ENCODE measurements at regions not wholly inside any gene's neighbourhood (a gene's known extent, or its start where the extent isn't known, plus 50 kb on each side); places are given as distances from the start of the nearest gene placed in this dataset.

GRCh38 chr18:59810735-59811520, 88.9 kb upstream of the PMAIP1 start:
- no peak overlapping the region for H3K27ac ChIP-seq (ENCODE audit: low read depth, low read length)
- ATAC-seq = no peak
- H3K79me2 ChIP-seq (ENCODE audit: insufficient read depth, low read length) = no peaks in the 10 kb centered on the region
- H3K27me3 ChIP-seq (ENCODE audit: insufficient read depth, low read length) = no peaks in the 10 kb centered on the region
- TF ChIP-seq ZBTB33 (IDR thresholded peaks at IDR 0.05; ENCODE audit: extremely low read depth, insufficient replicate concordance, low read length) = no peak
- no peak for TF ChIP-seq RAD21 (IDR thresholded peaks at IDR 0.05; ENCODE audit: low read depth)
- TF ChIP-seq REST (IDR thresholded peaks at IDR 0.05; ENCODE audit: low read depth) = no peak
- no peak for TF ChIP-seq CBX3 (IDR thresholded peaks at IDR 0.05; ENCODE audit: low read depth)
- no peak for TF ChIP-seq SIN3A (IDR thresholded peaks at IDR 0.05; ENCODE audit: low read depth)
- no peak for TF ChIP-seq ELF1 (IDR thresholded peaks at IDR 0.05; ENCODE audit: borderline replicate concordance, low read depth)
- TF ChIP-seq EGR1 (IDR thresholded peaks at IDR 0.05; ENCODE audit: low read depth) = no peak
- TF ChIP-seq SP1 (IDR thresholded peaks at IDR 0.05; ENCODE audit: low read depth) = no peak
- no peak for TF ChIP-seq ATF3 (IDR thresholded peaks at IDR 0.05)
- TF ChIP-seq TCF7L2 (IDR thresholded peaks at IDR 0.05; ENCODE audit: borderline replicate concordance, extremely low read depth, insufficient read depth, insufficient read length) = no peak
- TF ChIP-seq POLR2AphosphoS5 (IDR thresholded peaks at IDR 0.05; ENCODE audit: low read depth, low read length) = no peak
- TF ChIP-seq JUND (IDR thresholded peaks at IDR 0.05) = no peak
- no peak for TF ChIP-seq ZFX (IDR thresholded peaks at IDR 0.05)
- no peak for TF ChIP-seq POLR2A (IDR thresholded peaks at IDR 0.05; ENCODE audit: borderline replicate concordance, extremely low read depth, insufficient read depth, insufficient read length)
- TF ChIP-seq EZH2 (IDR thresholded peaks at IDR 0.05) = no peak
- TF ChIP-seq CEBPB (IDR thresholded peaks at IDR 0.05; ENCODE audit: low read depth) = no peak
- no peak for TF ChIP-seq MAX (IDR thresholded peaks at IDR 0.05)
- no peak for TF ChIP-seq ZNF274 (IDR thresholded peaks at IDR 0.05; ENCODE audit: low read depth, low read length)
- TF ChIP-seq YY1 (IDR thresholded peaks at IDR 0.05; ENCODE audit: extremely low read depth, insufficient replicate concordance, low read depth, low read length) = no peak
- no peak for TF ChIP-seq SRF (IDR thresholded peaks at IDR 0.05; ENCODE audit: low read depth)
- CTCF ChIA-PET = interaction anchor here (1.6 kb wide), 1 partner anchor 13 kb away, joined by 5 read pairs; no protein-coding TSS in a partner anchor
- H3K9ac ChIP-seq (ENCODE audit: low read length) = no peak overlapping the region
- no peak overlapping the region for H2AFZ ChIP-seq (ENCODE audit: low read depth, low read length, poor library complexity, severe bottlenecking)
- no peaks in the 10 kb centered on the region for H3K4me1 ChIP-seq (ENCODE audit: control insufficient read depth in 1 of 2, insufficient read depth in 2 of 2, low read length in 2 of 2)
- no peaks in the 10 kb centered on the region for H3K9me3 ChIP-seq (ENCODE audit: control insufficient read depth in 1 of 2, insufficient read depth in 1 of 2, low read depth in 1 of 2, low read length in 2 of 2)
- no peak for DNase-seq (ENCODE audit: low read depth, low spot score)
- RAD21 ChIA-PET (ENCODE audit: low non-redundant PET in 1 of 2, low total read pairs in 2 of 2, uncharacterized antibody in 2 of 2, unreplicated experiment in 2 of 2) = no interaction called here
- no peaks in the 10 kb centered on the region for H4K20me1 ChIP-seq (ENCODE audit: insufficient read depth)
- intact Hi-C loops (cut with micrococcal nuclease) = no loop called here
- H3K9me2 ChIP-seq (ENCODE audit: insufficient read depth) = no peaks in the 10 kb centered on the region
- no peaks in the 10 kb centered on the region for H3K36me3 ChIP-seq (ENCODE audit: control insufficient read depth in 1 of 2, insufficient read depth in 2 of 2, low read length in 2 of 2)
- POLR2A ChIA-PET = no interaction called here
- no TSS peak for BruUV-seq (replicated peaks)
- no peak overlapping the region for H3K4me3 ChIP-seq (replicated peaks in 1 of 2; ENCODE audit: low read depth in 1 of 2, low read length in 2 of 2)
- no peak overlapping the region for H3K4me2 ChIP-seq (ENCODE audit: low read length)
